ENCODE measurements at regions not wholly inside any gene's neighbourhood (a gene's known extent, or its start where the extent isn't known, plus 50 kb on each side); places are given as distances from the start of the nearest gene placed in this dataset.

- BruUV-seq (replicated peaks): no TSS peak
- H3K27ac ChIP-seq (ENCODE audit: insufficient read depth, low read length): no peak overlapping the region
- H2BK20ac ChIP-seq (ENCODE audit: low read depth, low read length): no peak overlapping the region
- no peak overlapping the region for H3K56ac ChIP-seq (ENCODE audit: extremely low read depth, insufficient read depth, low read length)
- DNase-seq (no peak), ATAC-seq (ENCODE audit: low read depth) (no peak)
- H4K20me1 ChIP-seq (ENCODE audit: insufficient read depth, low read length): no peaks in the 10 kb centered on the region
- H3K36me3 ChIP-seq (ENCODE audit: control insufficient read depth, insufficient read depth, low read length): no peaks in the 10 kb centered on the region
- POLR2A ChIA-PET (ENCODE audit: unreplicated experiment): no interaction called here
- in situ Hi-C loops (cut with MboI; ENCODE audit: low sequenced_read_pairs): no loop called here
- no peak overlapping the region for H4K8ac ChIP-seq (ENCODE audit: low read depth in 2 of 2, low read length in 2 of 2)
- H2BK15ac ChIP-seq (ENCODE audit: low read depth, low read length): no peak overlapping the region
- no peak overlapping the region for H3K4me3 ChIP-seq (ENCODE audit: insufficient read depth, low read depth, low read length)
- H4K91ac ChIP-seq (ENCODE audit: insufficient read depth, low read depth, low read length): no peak overlapping the region
- no peak overlapping the region for H4K5ac ChIP-seq (ENCODE audit: low read depth, low read length)
- TF ChIP-seq FOS (IDR thresholded peaks at IDR 0.05; ENCODE audit: low read depth, low read length): no peak
- TF ChIP-seq NFE2L2 (IDR thresholded peaks at IDR 0.05; ENCODE audit: low read depth, low read length): no peak
- no peak for TF ChIP-seq RCOR1 (IDR thresholded peaks at IDR 0.05; ENCODE audit: insufficient replicate concordance, low read length)
- TF ChIP-seq MAFK (IDR thresholded peaks at IDR 0.05; ENCODE audit: low read depth, low read length): no peak
- TF ChIP-seq RAD21 (IDR thresholded peaks at IDR 0.05; ENCODE audit: low read length): no peak
- no peak for TF ChIP-seq RFX5 (IDR thresholded peaks at IDR 0.05; ENCODE audit: low read depth, low read length)
- TF ChIP-seq MXI1 (IDR thresholded peaks at IDR 0.05; ENCODE audit: borderline replicate concordance, low read depth, low read length): no peak
- no peak for TF ChIP-seq POLR2A (IDR thresholded peaks at IDR 0.05; ENCODE audit: low read depth, low read length)
- TF ChIP-seq ELK1 (IDR thresholded peaks at IDR 0.05; ENCODE audit: borderline replicate concordance, low read depth, low read length): no peak
- TF ChIP-seq MAZ (IDR thresholded peaks at IDR 0.05; ENCODE audit: borderline replicate concordance, low read depth, low read length): no peak
- TF ChIP-seq SMC3 (IDR thresholded peaks at IDR 0.05; ENCODE audit: low read depth, low read length): no peak
- TF ChIP-seq CTCF (conservative IDR thresholded peaks at IDR 0.05; ENCODE audit: low read depth, low read length): no peak
- no peak for TF ChIP-seq CEBPB (IDR thresholded peaks at IDR 0.05; ENCODE audit: low read depth, low read length)
- TF ChIP-seq USF2 (IDR thresholded peaks at IDR 0.05; ENCODE audit: low read depth, low read length): no peak
- TF ChIP-seq CHD1 (IDR thresholded peaks at IDR 0.05; ENCODE audit: low read depth, low read length): no peak
- TF ChIP-seq BHLHE40 (IDR thresholded peaks at IDR 0.05; ENCODE audit: low read depth, low read length): no peak
- H2AK9ac ChIP-seq (replicated peaks; ENCODE audit: low read depth, low read length, poor library complexity): no peak overlapping the region
- H2BK120ac ChIP-seq (ENCODE audit: low read depth, low read length): no peak overlapping the region
- no peak overlapping the region for H3K4ac ChIP-seq (ENCODE audit: low read depth, low read length)
- no peaks in the 10 kb centered on the region for H3K4me1 ChIP-seq (ENCODE audit: control insufficient read depth, insufficient read depth, low read length)
- H3K4me2 ChIP-seq (ENCODE audit: low read depth, low read length): no peak overlapping the region
- H3K23ac ChIP-seq (ENCODE audit: low read depth, low read length): no peak overlapping the region
- no peaks in the 10 kb centered on the region for H3K9me3 ChIP-seq (ENCODE audit: control insufficient read depth, insufficient read depth, low read length)
- no peaks in the 10 kb centered on the region for H3K79me1 ChIP-seq (ENCODE audit: low read depth in 1 of 2, low read length in 2 of 2)
- H3K18ac ChIP-seq (ENCODE audit: low read depth, low read length): no peak overlapping the region
- no peak overlapping the region for H3K9ac ChIP-seq (ENCODE audit: low read depth, low read length)
- H3K14ac ChIP-seq (replicated peaks; ENCODE audit: low read depth, low read length): no peak overlapping the region
- dilution Hi-C loops (cut with HindIII; ENCODE audit: low sequenced_read_pairs, unreplicated experiment): no loop called here
- no peaks in the 10 kb centered on the region for H3K9me1 ChIP-seq (ENCODE audit: insufficient read depth, low read length)
- H2BK5ac ChIP-seq (ENCODE audit: low read depth, low read length, poor library complexity, severe bottlenecking): no peak overlapping the region
- no peak overlapping the region for H2AFZ ChIP-seq (replicated peaks; ENCODE audit: low read length, poor library complexity)
- intact Hi-C loops (cut with micrococcal nuclease): no loop called here
- H3K27me3 ChIP-seq (ENCODE audit: control insufficient read depth, insufficient read depth, low read length): no peaks in the 10 kb centered on the region
- no peak overlapping the region for H2AK5ac ChIP-seq (ENCODE audit: low read depth, low read length)
- CTCF ChIA-PET: no interaction called here
Observed at GRCh38 chr2:166614503-166614902, 120.5 kb upstream of the SCN7A start.
